ENCODE measurements at regions not wholly inside any gene's neighbourhood (a gene's known extent, or its start where the extent isn't known, plus 50 kb on each side); places are given as distances from the start of the nearest gene placed in this dataset.

DNA sequence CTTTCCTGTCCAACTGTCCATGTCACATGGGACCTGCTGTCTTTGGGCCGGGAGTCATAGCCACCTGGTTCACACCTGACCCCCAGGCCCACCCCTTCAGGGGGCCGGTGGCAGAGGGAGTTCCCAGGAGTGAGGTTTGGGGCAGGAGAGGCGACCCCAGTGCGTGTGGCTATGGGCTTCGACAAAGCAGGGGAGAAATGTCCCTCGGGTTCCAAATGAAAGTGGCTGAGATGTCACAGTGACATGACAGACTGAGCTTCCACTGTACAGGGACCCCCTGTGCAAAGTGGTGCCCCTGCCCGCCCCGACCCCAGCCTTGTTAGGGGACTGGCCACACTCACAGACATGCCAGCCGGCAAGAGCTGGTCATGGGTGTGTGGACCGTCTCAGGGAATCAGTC lies 1297.0 kb downstream of the BRD1 start:
- TF ChIP-seq, protein P1, sequence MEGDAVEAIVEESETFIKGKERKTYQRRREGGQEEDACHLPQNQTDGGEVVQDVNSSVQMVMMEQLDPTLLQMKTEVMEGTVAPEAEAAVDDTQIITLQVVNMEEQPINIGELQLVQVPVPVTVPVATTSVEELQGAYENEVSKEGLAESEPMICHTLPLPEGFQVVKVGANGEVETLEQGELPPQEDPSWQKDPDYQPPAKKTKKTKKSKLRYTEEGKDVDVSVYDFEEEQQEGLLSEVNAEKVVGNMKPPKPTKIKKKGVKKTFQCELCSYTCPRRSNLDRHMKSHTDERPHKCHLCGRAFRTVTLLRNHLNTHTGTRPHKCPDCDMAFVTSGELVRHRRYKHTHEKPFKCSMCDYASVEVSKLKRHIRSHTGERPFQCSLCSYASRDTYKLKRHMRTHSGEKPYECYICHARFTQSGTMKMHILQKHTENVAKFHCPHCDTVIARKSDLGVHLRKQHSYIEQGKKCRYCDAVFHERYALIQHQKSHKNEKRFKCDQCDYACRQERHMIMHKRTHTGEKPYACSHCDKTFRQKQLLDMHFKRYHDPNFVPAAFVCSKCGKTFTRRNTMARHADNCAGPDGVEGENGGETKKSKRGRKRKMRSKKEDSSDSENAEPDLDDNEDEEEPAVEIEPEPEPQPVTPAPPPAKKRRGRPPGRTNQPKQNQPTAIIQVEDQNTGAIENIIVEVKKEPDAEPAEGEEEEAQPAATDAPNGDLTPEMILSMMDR (IDR thresholded peaks at IDR 0.05; ENCODE audit: insufficient read depth, low read length, poor library complexity, severe bottlenecking) = no peak
- no peak for TF ChIP-seq EZH2phosphoT487 (conservative IDR thresholded peaks at IDR 0.05; ENCODE audit: low read length)
